ENCODE measurements at regions not wholly inside any gene's neighbourhood (a gene's known extent, or its start where the extent isn't known, plus 50 kb on each side); places are given as distances from the start of the nearest gene placed in this dataset.

- no peak for DNase-seq (ENCODE audit: low spot score)
Measured at GRCh38 chr2:212945526-212945925, 205.9 kb downstream of the IKZF2 start.

GRCh38 chr2:212943351-212943750 is 208.1 kb downstream of the IKZF2 start:
- no peak for DNase-seq (ENCODE audit: low spot score)

GRCh38 chr2:212941361-212941760 is 210.1 kb downstream of the IKZF2 start:
- DNase-seq (ENCODE audit: low spot score): no peak

GRCh38 chr2:212940816-212941215 is 210.6 kb downstream of the IKZF2 start:
- DNase-seq (ENCODE audit: low spot score): peak; percentile 94

GRCh38 chr2:212939777-212940531 is 211.5 kb downstream of the IKZF2 start:
- DNase-seq (ENCODE audit: low spot score): peak; percentile 86

- no peak for DNase-seq (ENCODE audit: low spot score)
Measured at GRCh38 chr2:212938144-212938793, 213.1 kb downstream of the IKZF2 start.

GRCh38 chr2:212936572-212936971 is 214.8 kb downstream of the IKZF2 start:
- DNase-seq (ENCODE audit: low spot score): no peak

- no peak for DNase-seq (ENCODE audit: low spot score)
Measured at GRCh38 chr2:212935752-212936151, 215.7 kb downstream of the IKZF2 start.

- no peak for DNase-seq (ENCODE audit: low spot score)
Measured at GRCh38 chr2:212931271-212931670, 220.1 kb downstream of the IKZF2 start.

- no peak for DNase-seq (ENCODE audit: low spot score)
Measured at GRCh38 chr2:212930556-212931260, 220.7 kb downstream of the IKZF2 start.

GRCh38 chr2:212929971-212930370 is 221.4 kb downstream of the IKZF2 start:
- DNase-seq (ENCODE audit: low spot score): no peak

- no peak for DNase-seq (ENCODE audit: low spot score)
Measured at GRCh38 chr2:212929116-212929515, 222.3 kb downstream of the IKZF2 start.

- DNase-seq (ENCODE audit: low spot score): no peak
Measured at GRCh38 chr2:212928681-212929080, 222.7 kb downstream of the IKZF2 start.

- no peak for DNase-seq (ENCODE audit: low spot score)
Measured at GRCh38 chr2:212926940-212927339, 224.5 kb downstream of the IKZF2 start.

- DNase-seq (ENCODE audit: low spot score): no peak
Measured at GRCh38 chr2:212923393-212923792, 228.0 kb downstream of the IKZF2 start.

GRCh38 chr2:212922701-212923100 is 228.7 kb downstream of the IKZF2 start:
- DNase-seq (ENCODE audit: low spot score): no peak

GRCh38 chr2:212921711-212922110 is 229.7 kb downstream of the IKZF2 start:
- DNase-seq (ENCODE audit: low spot score): no peak

- DNase-seq (ENCODE audit: low spot score): no peak
Measured at GRCh38 chr2:212921061-212921460, 230.4 kb downstream of the IKZF2 start.

GRCh38 chr2:212919238-212919637 is 232.2 kb downstream of the IKZF2 start:
- DNase-seq (ENCODE audit: low spot score): peak; percentile 67

GRCh38 chr2:212918336-212918735 is 233.1 kb downstream of the IKZF2 start:
- DNase-seq (ENCODE audit: low spot score): no peak

GRCh38 chr2:212915121-212915782 is 236.2 kb downstream of the IKZF2 start:
- no peak for DNase-seq (ENCODE audit: low spot score)

- no peak for DNase-seq (ENCODE audit: low spot score)
Measured at GRCh38 chr2:212914392-212914791, 237.0 kb downstream of the IKZF2 start.

All from HT-29 (cell line).